ENCODE measurements at regions not wholly inside any gene's neighbourhood (a gene's known extent, or its start where the extent isn't known, plus 50 kb on each side); places are given as distances from the start of the nearest gene placed in this dataset.

- TF ChIP-seq CTCF (conservative IDR thresholded peaks at IDR 0.05; ENCODE audit: low read length) (no peak), EZH2phosphoT487 (IDR thresholded peaks at IDR 0.05; ENCODE audit: borderline replicate concordance, low read depth, low read length) (no peak)
Observed at GRCh38 chr21:35905963-35906345, 154.4 kb downstream of the SETD4 start.

Data from OCI-LY7 (cell line).